Activated CD8-positive, alpha-beta T cell treated with anti-CD3 and anti-CD28 coated beads, Interleukin-2, amount 10 ng/mL, durations not matched to agents 7 days and 5 days (primary cell): ENCODE measurements at regions not wholly inside any gene's neighbourhood (a gene's known extent, or its start where the extent isn't known, plus 50 kb on each side); places are given as distances from the start of the nearest gene placed in this dataset.
A peak's percentile ranks its signal among the peaks of the same experiment; 100 is the strongest.
"Not testable (repeated sequence)": the region's sequence is repeated elsewhere in the genome, so short reads cannot be mapped to it uniquely, and the experiment has no call there.

ENCODE experiments used
- ATAC-seq: fragments of 150-1000 bp; cut with Tn5 transposase; one replicate; pipeline ENCODE4 v1.10.0; 2021; ENCODE audit warnings: moderate library complexity
- CTCF ChIA-PET: fragments of 350-600 bp; sonication (Branson Sonifier 250); formaldehyde crosslinking; loops from one replicate; lab custom pipeline; 2021; ENCODE audit warnings: antibody characterized with exemption; lab: Charles Lee
- POLR2A ChIA-PET: fragments of 350-600 bp; sonication (Branson Sonifier 250); formaldehyde crosslinking; loops from one replicate; lab custom pipeline; 2021; ENCODE audit warnings: antibody characterized with exemption; lab: Charles Lee
- DNase-seq: peaks from one replicate; pipeline ENCODE4 v3.0.0-alpha.2; 2020
- H3K27ac Mint-ChIP-seq: one replicate; pipeline ENCODE4 v1.8.0; 2021; ENCODE audit warnings: mild to moderate bottlenecking, mixed read lengths
- H3K27me3 Mint-ChIP-seq: one replicate; pipeline ENCODE4 v1.8.0; 2021; ENCODE audit warnings: low read depth, mixed read lengths
- H3K36me3 Mint-ChIP-seq: one replicate; pipeline ENCODE4 v1.8.0; 2021; ENCODE audit warnings: low read depth, mixed read lengths
- H3K4me1 Mint-ChIP-seq: one replicate; pipeline ENCODE4 v1.8.0; 2021; ENCODE audit warnings: low read depth, mixed read lengths
- H3K4me3 Mint-ChIP-seq: one replicate; pipeline ENCODE4 v1.8.0; 2021; ENCODE audit warnings: mild to moderate bottlenecking, mixed read lengths
- H3K9me3 Mint-ChIP-seq: one replicate; pipeline ENCODE4 v1.8.0; 2022; ENCODE audit warnings: mixed read lengths; ENCODE audit not compliant: insufficient read depth

GRCh38 chr1:101566883-101567538, 330.2 kb downstream of the S1PR1 start:
- Mint-ChIP-seq H3K4me1 (peaks cover 3% of the 10 kb centered on the region), H3K36me3 (no peaks in the 10 kb centered on the region), H3K4me3 (no peak overlapping the region), H3K27me3 (peaks cover 11% of the 10 kb centered on the region), H3K27ac (no peak overlapping the region), H3K9me3 (no peaks in the 10 kb centered on the region)
- ChIA-PET POLR2A (no interaction called here), CTCF (interaction anchor here (0.9 to 4.2 kb wide), 3 partner anchors 46 to 93 kb away, joined by 3 to 23 read pairs (median 7); no protein-coding TSS in a partner anchor)
- DNase-seq (no peak), ATAC-seq (no peak)

- CTCF ChIA-PET, result interaction anchor here (0.9 to 4.2 kb wide), 10 partner anchors 9 to 161 kb away, joined by 3 to 23 read pairs (median 4); no protein-coding TSS in a partner anchor
- POLR2A ChIA-PET, result no interaction called here
These were observed 330.9 kb downstream of the S1PR1 start for GRCh38 chr1:101567582-101568189.

GRCh38 chr1:101587741-101588140, 350.9 kb downstream of the S1PR1 start:
- no peak overlapping the region for H3K4me3 Mint-ChIP-seq
- ATAC-seq, result no peak
- H3K9me3 Mint-ChIP-seq, result no peaks in the 10 kb centered on the region
- ChIA-PET CTCF (no interaction called here), POLR2A (no interaction called here)
- no peak overlapping the region for H3K27ac Mint-ChIP-seq
- no peak for DNase-seq
- H3K36me3 Mint-ChIP-seq, result no peaks in the 10 kb centered on the region
- H3K4me1 Mint-ChIP-seq, result no peaks in the 10 kb centered on the region
- H3K27me3 Mint-ChIP-seq, result peaks cover 2% of the 10 kb centered on the region

More at GRCh38 chr1:101567582-101568189, 330.9 kb downstream of the S1PR1 start:
- Mint-ChIP-seq H3K4me1 (peaks cover 3% of the 10 kb centered on the region), H3K4me3 (no peak overlapping the region), H3K27ac (no peak overlapping the region), H3K36me3 (no peaks in the 10 kb centered on the region), H3K27me3 (peaks cover 11% of the 10 kb centered on the region), H3K9me3 (no peaks in the 10 kb centered on the region)
- DNase-seq, result peak; percentile 59
- peak; percentile 85 for ATAC-seq

- H3K4me3 Mint-ChIP-seq, result no peak overlapping the region
- H3K9me3 Mint-ChIP-seq, result no peaks in the 10 kb centered on the region
- DNase-seq, result no peak
- no peak for ATAC-seq
- H3K4me1 Mint-ChIP-seq, result no peaks in the 10 kb centered on the region
- ChIA-PET POLR2A (no interaction called here), CTCF (no interaction called here)
- H3K36me3 Mint-ChIP-seq, result no peaks in the 10 kb centered on the region
- H3K27ac Mint-ChIP-seq, result no peak overlapping the region
- peaks cover 2% of the 10 kb centered on the region for H3K27me3 Mint-ChIP-seq
These were observed 351.9 kb downstream of the S1PR1 start for GRCh38 chr1:101588677-101589076.

GRCh38 chr1:101592845-101593244, 356.0 kb downstream of the S1PR1 start:
- no peak for DNase-seq
- Mint-ChIP-seq H3K4me3 (no peak overlapping the region), H3K27ac (no peak overlapping the region), H3K4me1 (no peaks in the 10 kb centered on the region), H3K36me3 (no peaks in the 10 kb centered on the region), H3K27me3 (peaks cover 2% of the 10 kb centered on the region), H3K9me3 (no peaks in the 10 kb centered on the region)
- CTCF ChIA-PET, result no interaction called here
- no peak for ATAC-seq
- POLR2A ChIA-PET, result no interaction called here

- Mint-ChIP-seq H3K27me3 (no peaks in the 10 kb centered on the region), H3K4me3 (no peak overlapping the region), H3K27ac (no peak overlapping the region), H3K4me1 (no peaks in the 10 kb centered on the region), H3K36me3 (no peaks in the 10 kb centered on the region), H3K9me3 (no peaks in the 10 kb centered on the region)
- ChIA-PET CTCF (interaction anchor here (0.7 to 1.2 kb wide), 2 partner anchors 15 to 76 kb away, joined by 3 read pairs; no protein-coding TSS in a partner anchor), POLR2A (no interaction called here)
- ATAC-seq, result no peak
- no peak for DNase-seq
These were observed 359.1 kb downstream of the S1PR1 start for GRCh38 chr1:101595881-101596374.

- H3K27me3 Mint-ChIP-seq, DNase-seq, H3K27ac Mint-ChIP-seq, POLR2A ChIA-PET, H3K36me3 Mint-ChIP-seq, ATAC-seq, H3K4me1 Mint-ChIP-seq, CTCF ChIA-PET, H3K4me3 Mint-ChIP-seq, H3K9me3 Mint-ChIP-seq: not testable (repeated sequence)
These were observed 363.8 kb downstream of the S1PR1 start for GRCh38 chr1:101600615-101601014.

GRCh38 chr1:101603726-101604125, 366.9 kb downstream of the S1PR1 start:
- Mint-ChIP-seq H3K9me3 (no peaks in the 10 kb centered on the region), H3K36me3 (no peaks in the 10 kb centered on the region), H3K4me1 (no peaks in the 10 kb centered on the region), H3K27me3 (no peaks in the 10 kb centered on the region), H3K4me3 (no peak overlapping the region), H3K27ac (no peak overlapping the region)
- ChIA-PET POLR2A (no interaction called here), CTCF (no interaction called here)
- no peak for DNase-seq
- ATAC-seq, result no peak

- no peak overlapping the region for H3K4me3 Mint-ChIP-seq
- DNase-seq (no peak), ATAC-seq (no peak)
- POLR2A ChIA-PET, result no interaction called here
- H3K36me3 Mint-ChIP-seq, result no peaks in the 10 kb centered on the region
- H3K27me3 Mint-ChIP-seq, result no peaks in the 10 kb centered on the region
- no peaks in the 10 kb centered on the region for H3K9me3 Mint-ChIP-seq
- CTCF ChIA-PET, result no interaction called here
- no peak overlapping the region for H3K27ac Mint-ChIP-seq
- no peaks in the 10 kb centered on the region for H3K4me1 Mint-ChIP-seq
These were observed 369.1 kb downstream of the S1PR1 start for GRCh38 chr1:101605878-101606277.

- Mint-ChIP-seq H3K9me3 (no peaks in the 10 kb centered on the region), H3K4me1 (no peaks in the 10 kb centered on the region)
- POLR2A ChIA-PET, result no interaction called here
These were observed 376.7 kb downstream of the S1PR1 start for GRCh38 chr1:101613546-101613945.

GRCh38 chr1:101618900-101619299, 377.8 kb downstream of the OLFM3 start:
- ATAC-seq, result no peak
- CTCF ChIA-PET, result no interaction called here
- peaks cover 2% of the 10 kb centered on the region for H3K27me3 Mint-ChIP-seq
- no peaks in the 10 kb centered on the region for H3K4me1 Mint-ChIP-seq
- no peaks in the 10 kb centered on the region for H3K36me3 Mint-ChIP-seq
- H3K27ac Mint-ChIP-seq, result no peak overlapping the region
- no peak for DNase-seq
- H3K4me3 Mint-ChIP-seq, result no peak overlapping the region
- POLR2A ChIA-PET, result no interaction called here
- H3K9me3 Mint-ChIP-seq, result no peaks in the 10 kb centered on the region

More at GRCh38 chr1:101613546-101613945, 376.7 kb downstream of the S1PR1 start:
- ATAC-seq (no peak), DNase-seq (no peak)
- CTCF ChIA-PET, result no interaction called here
- peaks cover 6% of the 10 kb centered on the region for H3K27me3 Mint-ChIP-seq
- no peak overlapping the region for H3K4me3 Mint-ChIP-seq
- no peak overlapping the region for H3K27ac Mint-ChIP-seq
- no peaks in the 10 kb centered on the region for H3K36me3 Mint-ChIP-seq

- Mint-ChIP-seq H3K27ac (no peak overlapping the region), H3K36me3 (no peaks in the 10 kb centered on the region), H3K27me3 (no peaks in the 10 kb centered on the region), H3K9me3 (no peaks in the 10 kb centered on the region), H3K4me3 (no peak overlapping the region), H3K4me1 (no peaks in the 10 kb centered on the region)
- POLR2A ChIA-PET, result no interaction called here
- ATAC-seq (no peak), DNase-seq (no peak)
- CTCF ChIA-PET, result no interaction called here
These were observed 364.0 kb downstream of the OLFM3 start for GRCh38 chr1:101632548-101633272.
